Keratinocyte (primary cell): ENCODE measurements at regions not wholly inside any gene's neighbourhood (a gene's known extent, or its start where the extent isn't known, plus 50 kb on each side); places are given as distances from the start of the nearest gene placed in this dataset.
A peak's percentile ranks its signal among the peaks of the same experiment; 100 is the strongest.

ENCODE experiments used
- DNase-seq: peaks from one replicate; pipeline ENCODE4 v3.0.0-alpha.2; 2011; ENCODE audit warnings: low read depth, missing footprints, low spot score
- FAIRE-seq: peaks from 2 replicates; lab custom pipeline; 2011; peaks lifted over from hg19 to GRCh38; lab: Jason Lieb, UNC
- H2AFZ ChIP-seq: 2 replicates; pipeline ENCODE4 v1.6.0; 2012; ENCODE audit warnings: low read length, control low read depth, inconsistent platforms; ENCODE audit not compliant: control insufficient read depth
- H3K27ac ChIP-seq: 2 replicates; pipeline ENCODE4 v1.5.1; 2011; ENCODE audit warnings: low read length; ENCODE audit not compliant: control insufficient read depth, insufficient read depth
- H3K27me3 ChIP-seq: 3 replicates; pipeline ENCODE4 v1.6.0; 2011; ENCODE audit warnings: low read length; ENCODE audit not compliant: control insufficient read depth, insufficient read depth; ENCODE audit errors: extremely low read depth
- H3K36me3 ChIP-seq, 2 experiments: 2 replicates in 1 of 2; 3 replicates in 1 of 2; pipeline ENCODE4 v1.5.1; 2011; ENCODE audit warnings: low read length in 2 of 2, mild to moderate bottlenecking in 1 of 2; ENCODE audit not compliant: control insufficient read depth in 2 of 2, insufficient read depth in 2 of 2; ENCODE audit errors: extremely low read depth in 1 of 2
- H3K4me1 ChIP-seq: 3 replicates; pipeline ENCODE4 v1.5.1; 2011; ENCODE audit warnings: low read length; ENCODE audit not compliant: control insufficient read depth, insufficient read depth; ENCODE audit errors: extremely low read depth
- H3K4me2 ChIP-seq: 3 replicates; pipeline ENCODE4 v1.6.0; 2011; ENCODE audit warnings: low read depth, low read length; ENCODE audit not compliant: control insufficient read depth, insufficient read depth; ENCODE audit errors: extremely low read depth
- H3K4me3 ChIP-seq, 3 experiments: fragments of 200-600 bp in 1 of 3; sonication (generic) in 1 of 3; 2 replicates in 2 of 3; 3 replicates in 1 of 3; pipeline ENCODE4 v1.5.1; 2011 to 2016; ENCODE audit warnings: low read length in 3 of 3, mild to moderate bottlenecking in 3 of 3, control low read depth in 2 of 3, inconsistent platforms in 1 of 3, low read depth in 1 of 3, mixed read lengths in 1 of 3, mixed run types in 1 of 3, moderate library complexity in 1 of 3; ENCODE audit not compliant: control insufficient read depth in 2 of 3, insufficient read depth in 2 of 3; ENCODE audit errors: extremely low read depth in 1 of 3
- H3K79me2 ChIP-seq: 2 replicates; pipeline ENCODE4 v1.6.0; 2012; ENCODE audit warnings: low read length; ENCODE audit not compliant: control insufficient read depth, insufficient read depth
- H3K9ac ChIP-seq: 3 replicates; pipeline ENCODE4 v1.6.0; 2011; ENCODE audit warnings: low read length; ENCODE audit not compliant: control insufficient read depth, insufficient read depth; ENCODE audit errors: extremely low read depth
- H3K9me1 ChIP-seq: 3 replicates; pipeline ENCODE4 v1.6.0; 2011; ENCODE audit warnings: low read length; ENCODE audit not compliant: control insufficient read depth, insufficient read depth; ENCODE audit errors: extremely low read depth
- H3K9me3 ChIP-seq: 2 replicates; pipeline ENCODE4 v1.5.1; 2012; ENCODE audit warnings: low read depth, low read length; ENCODE audit not compliant: control insufficient read depth
- H4K20me1 ChIP-seq: 3 replicates; pipeline ENCODE4 v1.6.0; 2011; ENCODE audit warnings: low read length; ENCODE audit not compliant: control insufficient read depth, insufficient read depth; ENCODE audit errors: extremely low read depth
- EZH2 ChIP-seq: IDR thresholded peaks from one replicate; pipeline ENCODE4 v1.6.1; 2012; ENCODE audit warnings: inconsistent platforms, mild to moderate bottlenecking, low read length, moderate library complexity
- dilution Hi-C: fragments of 300-500 bp; cut with MboI; formaldehyde crosslinking; loops from one replicate; pipeline ENCODE4 v1.7.0; 2020; ENCODE audit warnings: low sequenced_read_pairs; ENCODE audit not compliant: extremely low pct_ligation_motif_present
- TF ChIP-seq, protein P1 (sequence below), 3 experiments: IDR thresholded peaks in 1 of 3; conservative IDR thresholded peaks in 1 of 3; optimal IDR thresholded peaks in 1 of 3; 2 replicates in 2 of 3; 3 replicates in 1 of 3; pipeline versions ENCODE3 to v1.5.1; 2011; ENCODE audit warnings: low read length in 3 of 3, mild to moderate bottlenecking in 3 of 3, moderate library complexity in 2 of 3, control low read depth in 1 of 3, inconsistent platforms in 1 of 3; ENCODE audit not compliant: insufficient read depth in 2 of 3; ENCODE audit errors: extremely low read depth in 1 of 3

DNA sequence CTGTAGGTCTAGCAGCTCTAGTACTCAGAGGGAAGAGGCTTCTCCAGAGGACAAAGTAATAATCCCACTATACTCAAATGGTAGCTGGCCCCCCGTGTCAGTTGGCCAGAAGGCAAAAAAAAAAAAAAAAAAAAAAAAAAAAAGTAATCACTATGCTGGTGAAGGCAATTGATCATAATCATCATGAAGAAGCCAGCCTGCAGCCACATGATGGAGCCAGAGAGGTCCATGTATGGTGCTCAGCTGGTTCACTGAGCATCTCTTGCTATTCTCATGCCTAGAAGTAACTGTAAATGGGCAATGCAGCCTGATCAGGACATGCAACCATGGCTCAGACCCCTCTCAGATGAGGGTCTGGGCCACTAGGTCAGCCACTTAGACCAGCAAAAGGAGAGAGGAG, 378.8 kb downstream of the MED13L start:
- no peaks in the 10 kb centered on the region for H3K27me3 ChIP-seq
- no peak overlapping the region for H3K27ac ChIP-seq
- H3K4me1 ChIP-seq, result no peaks in the 10 kb centered on the region
- no peaks in the 10 kb centered on the region for H3K36me3 ChIP-seq
- FAIRE-seq (no peak), DNase-seq (no peak)
- TF ChIP-seq EZH2, result no peak
- TF ChIP-seq, protein P1, sequence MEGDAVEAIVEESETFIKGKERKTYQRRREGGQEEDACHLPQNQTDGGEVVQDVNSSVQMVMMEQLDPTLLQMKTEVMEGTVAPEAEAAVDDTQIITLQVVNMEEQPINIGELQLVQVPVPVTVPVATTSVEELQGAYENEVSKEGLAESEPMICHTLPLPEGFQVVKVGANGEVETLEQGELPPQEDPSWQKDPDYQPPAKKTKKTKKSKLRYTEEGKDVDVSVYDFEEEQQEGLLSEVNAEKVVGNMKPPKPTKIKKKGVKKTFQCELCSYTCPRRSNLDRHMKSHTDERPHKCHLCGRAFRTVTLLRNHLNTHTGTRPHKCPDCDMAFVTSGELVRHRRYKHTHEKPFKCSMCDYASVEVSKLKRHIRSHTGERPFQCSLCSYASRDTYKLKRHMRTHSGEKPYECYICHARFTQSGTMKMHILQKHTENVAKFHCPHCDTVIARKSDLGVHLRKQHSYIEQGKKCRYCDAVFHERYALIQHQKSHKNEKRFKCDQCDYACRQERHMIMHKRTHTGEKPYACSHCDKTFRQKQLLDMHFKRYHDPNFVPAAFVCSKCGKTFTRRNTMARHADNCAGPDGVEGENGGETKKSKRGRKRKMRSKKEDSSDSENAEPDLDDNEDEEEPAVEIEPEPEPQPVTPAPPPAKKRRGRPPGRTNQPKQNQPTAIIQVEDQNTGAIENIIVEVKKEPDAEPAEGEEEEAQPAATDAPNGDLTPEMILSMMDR (optimal IDR thresholded peaks at IDR 0.05 in 1 of 3, IDR thresholded peaks at IDR 0.05 in 1 of 3, conservative IDR thresholded peaks at IDR 0.05 in 1 of 3; ENCODE audit: extremely low read depth in 1 of 3, insufficient read depth in 2 of 3, low read length in 3 of 3), result peak in 1 of 3 experiments; percentile 28
- no peak overlapping the region for H2AFZ ChIP-seq
- H4K20me1 ChIP-seq, result no peaks in the 10 kb centered on the region
- H3K9me1 ChIP-seq, result no peaks in the 10 kb centered on the region
- H3K9ac ChIP-seq, result no peak overlapping the region
- dilution Hi-C loops, result no loop called here
- H3K79me2 ChIP-seq, result no peaks in the 10 kb centered on the region
- H3K9me3 ChIP-seq, result no peaks in the 10 kb centered on the region
- no peak overlapping the region for H3K4me2 ChIP-seq
- H3K4me3 ChIP-seq, result no peak overlapping the region

DNA sequence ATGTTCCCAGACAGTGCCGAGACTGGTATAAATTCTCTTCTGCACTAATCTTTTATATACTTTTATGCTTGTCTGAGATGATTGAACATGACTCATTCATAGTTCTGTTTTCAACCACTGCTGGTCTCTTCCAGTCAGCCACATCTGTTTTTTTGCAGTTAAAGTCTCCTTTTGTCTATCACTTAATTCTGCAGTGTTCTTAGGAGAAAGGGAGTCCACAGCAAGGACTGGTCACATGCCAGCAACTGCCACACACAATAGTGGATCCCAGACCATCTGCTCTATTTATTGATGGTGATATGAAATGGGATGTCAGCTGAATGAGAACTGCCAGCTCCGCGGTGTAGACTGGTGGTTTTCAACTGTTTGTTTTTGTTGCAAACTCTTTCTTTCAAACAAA, 379.8 kb downstream of the MED13L start:
- Histone ChIP-seq H3K4me1 (no peaks in the 10 kb centered on the region), H3K79me2 (no peaks in the 10 kb centered on the region), H2AFZ (no peak overlapping the region), H3K9me1 (no peaks in the 10 kb centered on the region), H3K9me3 (no peaks in the 10 kb centered on the region), H4K20me1 (no peaks in the 10 kb centered on the region), H3K27me3 (no peaks in the 10 kb centered on the region), H3K4me3 (no peak overlapping the region), H3K9ac (no peak overlapping the region), H3K4me2 (no peak overlapping the region), H3K36me3 (no peaks in the 10 kb centered on the region), H3K27ac (no peak overlapping the region)
- TF ChIP-seq, protein P1 (optimal IDR thresholded peaks at IDR 0.05 in 1 of 3, IDR thresholded peaks at IDR 0.05 in 1 of 3, conservative IDR thresholded peaks at IDR 0.05 in 1 of 3; ENCODE audit: extremely low read depth in 1 of 3, insufficient read depth in 2 of 3, low read length in 3 of 3), result no peak
- no peak for TF ChIP-seq EZH2
- FAIRE-seq, result no peak
- DNase-seq, result no peak
- dilution Hi-C loops, result no loop called here
